ENCODE measurements at regions not wholly inside any gene's neighbourhood (a gene's known extent, or its start where the extent isn't known, plus 50 kb on each side); places are given as distances from the start of the nearest gene placed in this dataset.

DNA sequence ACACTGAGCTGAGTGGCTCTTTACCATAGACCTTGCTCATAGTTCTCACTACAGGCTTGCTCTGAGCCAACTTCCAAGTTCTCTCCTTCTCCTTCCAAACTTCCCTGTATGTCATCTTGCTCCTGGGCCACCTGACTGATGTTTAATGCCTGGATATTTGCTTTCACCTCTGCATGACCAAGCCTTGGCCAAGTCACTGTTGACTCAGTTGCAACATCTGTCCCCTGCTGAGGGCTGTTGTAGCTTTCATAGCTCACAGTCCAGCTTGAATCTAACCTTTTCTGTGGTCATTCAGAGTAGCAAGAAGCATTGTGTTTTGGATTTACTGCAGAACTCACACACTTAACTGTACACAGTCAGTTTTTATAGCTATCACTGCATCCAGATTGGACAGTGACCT, 171.8 kb upstream of the ROPN1 start:
- H3K4me3 ChIP-seq (ENCODE audit: insufficient read length, low read depth): no peak overlapping the region
- H3K4me1 ChIP-seq (ENCODE audit: insufficient read depth, insufficient read length): peaks cover 2% of the 10 kb centered on the region
- H3K36me3 ChIP-seq (ENCODE audit: insufficient read depth, insufficient read length, low read length): no peaks in the 10 kb centered on the region
- H3K9ac ChIP-seq (ENCODE audit: insufficient read length, low read depth): no peak overlapping the region
- no peak for DNase-seq (ENCODE audit: low read depth, low spot score)
- H3K9me3 ChIP-seq (ENCODE audit: insufficient read depth, low read length): no peaks in the 10 kb centered on the region
- TF ChIP-seq YY1 (IDR thresholded peaks at IDR 0.05; ENCODE audit: insufficient read depth, insufficient read length) (no peak), SUZ12 (IDR thresholded peaks at IDR 0.05; ENCODE audit: extremely low read depth, insufficient read depth, insufficient read length) (no peak), ZNF274 (IDR thresholded peaks at IDR 0.05; ENCODE audit: low read depth, low read length) (no peak)
- no peaks in the 10 kb centered on the region for H3K27me3 ChIP-seq (ENCODE audit: insufficient read depth, insufficient read length)

DNA sequence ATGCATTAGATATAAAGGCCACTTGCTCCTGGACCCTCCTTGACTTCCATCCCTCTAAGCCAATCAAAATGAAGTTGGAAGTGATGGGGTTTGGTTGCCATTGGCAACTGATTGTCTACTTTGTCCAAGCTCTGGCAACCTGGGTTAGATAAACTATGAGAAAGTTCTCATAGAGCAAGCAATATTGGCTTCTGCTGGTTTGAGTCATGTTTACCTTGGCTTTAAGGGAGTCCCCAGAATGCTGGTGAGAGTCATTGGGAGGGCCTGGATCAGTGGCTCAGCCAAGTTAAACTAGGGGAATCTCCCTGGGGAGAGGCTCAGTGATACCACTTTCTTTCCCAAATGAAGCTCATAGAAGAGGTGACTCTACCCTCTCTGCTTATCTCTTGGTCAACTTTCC, 176.3 kb upstream of the ROPN1 start:
- H3K4me3 ChIP-seq (ENCODE audit: insufficient read length, low read depth): no peak overlapping the region
- TF ChIP-seq ZNF274 (IDR thresholded peaks at IDR 0.05; ENCODE audit: low read depth, low read length) (no peak), YY1 (IDR thresholded peaks at IDR 0.05; ENCODE audit: insufficient read depth, insufficient read length) (no peak), SUZ12 (IDR thresholded peaks at IDR 0.05; ENCODE audit: extremely low read depth, insufficient read depth, insufficient read length) (no peak)
- no peaks in the 10 kb centered on the region for H3K9me3 ChIP-seq (ENCODE audit: insufficient read depth, low read length)
- no peaks in the 10 kb centered on the region for H3K36me3 ChIP-seq (ENCODE audit: insufficient read depth, insufficient read length, low read length)
- no peak for DNase-seq (ENCODE audit: low read depth, low spot score)
- no peaks in the 10 kb centered on the region for H3K27me3 ChIP-seq (ENCODE audit: insufficient read depth, insufficient read length)
- H3K4me1 ChIP-seq (ENCODE audit: insufficient read depth, insufficient read length): no peaks in the 10 kb centered on the region
- H3K9ac ChIP-seq (ENCODE audit: insufficient read length, low read depth): no peak overlapping the region

DNA sequence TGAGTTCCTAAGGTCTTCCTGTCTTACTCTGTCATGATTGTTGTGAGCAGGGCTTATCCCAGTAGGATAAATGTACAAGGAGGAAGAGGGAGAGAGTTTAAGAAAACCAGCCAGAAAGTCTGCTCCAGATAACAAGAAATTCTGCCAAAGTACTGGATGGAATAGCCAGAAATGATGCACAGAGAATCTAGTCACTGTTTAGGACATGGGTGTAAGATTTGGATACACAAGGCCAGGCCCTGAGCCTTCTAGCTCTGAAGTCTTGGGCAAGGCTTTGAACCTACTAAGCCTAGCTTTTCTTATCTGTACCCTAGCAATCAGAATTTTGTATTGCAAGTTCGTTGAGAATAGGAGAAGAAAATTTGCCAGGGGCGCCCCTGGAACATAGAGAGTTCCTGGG, 180.4 kb upstream of the ROPN1 start:
- no peaks in the 10 kb centered on the region for H3K27me3 ChIP-seq (ENCODE audit: insufficient read depth, insufficient read length)
- DNase-seq (ENCODE audit: low read depth, low spot score): no peak
- H3K36me3 ChIP-seq (ENCODE audit: insufficient read depth, insufficient read length, low read length): no peaks in the 10 kb centered on the region
- no peaks in the 10 kb centered on the region for H3K9me3 ChIP-seq (ENCODE audit: insufficient read depth, low read length)
- no peak for TF ChIP-seq SUZ12 (IDR thresholded peaks at IDR 0.05; ENCODE audit: extremely low read depth, insufficient read depth, insufficient read length)
- TF ChIP-seq ZNF274 (IDR thresholded peaks at IDR 0.05; ENCODE audit: low read depth, low read length): no peak
- TF ChIP-seq YY1 (IDR thresholded peaks at IDR 0.05; ENCODE audit: insufficient read depth, insufficient read length): no peak
- H3K4me1 ChIP-seq (ENCODE audit: insufficient read depth, insufficient read length): no peaks in the 10 kb centered on the region
- no peak overlapping the region for H3K4me3 ChIP-seq (ENCODE audit: insufficient read length, low read depth)
- no peak overlapping the region for H3K9ac ChIP-seq (ENCODE audit: insufficient read length, low read depth)

DNA sequence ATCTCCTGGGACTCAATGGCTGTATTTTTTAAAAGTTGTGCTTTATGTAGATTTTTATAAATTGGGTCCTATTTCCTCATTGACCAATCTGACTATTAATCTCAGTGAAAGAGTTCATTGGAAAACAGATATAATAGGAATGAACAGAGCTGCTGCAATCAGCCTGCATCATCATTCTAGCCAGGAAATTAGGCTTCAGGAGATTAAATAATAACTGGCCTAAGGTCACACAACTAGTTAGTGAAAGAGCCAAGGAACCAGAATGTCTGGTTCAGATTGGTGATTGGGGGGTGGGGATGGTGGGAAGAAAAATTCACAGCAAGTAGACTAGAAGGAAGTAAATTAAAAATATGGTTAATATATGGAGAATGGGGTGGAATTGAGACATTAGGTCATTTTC, 180.9 kb upstream of the ROPN1 start:
- no peaks in the 10 kb centered on the region for H3K27me3 ChIP-seq (ENCODE audit: insufficient read depth, insufficient read length)
- no peaks in the 10 kb centered on the region for H3K36me3 ChIP-seq (ENCODE audit: insufficient read depth, insufficient read length, low read length)
- TF ChIP-seq ZNF274 (IDR thresholded peaks at IDR 0.05; ENCODE audit: low read depth, low read length): no peak
- no peak for DNase-seq (ENCODE audit: low read depth, low spot score)
- H3K4me1 ChIP-seq (ENCODE audit: insufficient read depth, insufficient read length): no peaks in the 10 kb centered on the region
- H3K9me3 ChIP-seq (ENCODE audit: insufficient read depth, low read length): no peaks in the 10 kb centered on the region
- no peak overlapping the region for H3K4me3 ChIP-seq (ENCODE audit: insufficient read length, low read depth)
- H3K9ac ChIP-seq (ENCODE audit: insufficient read length, low read depth): no peak overlapping the region

DNA sequence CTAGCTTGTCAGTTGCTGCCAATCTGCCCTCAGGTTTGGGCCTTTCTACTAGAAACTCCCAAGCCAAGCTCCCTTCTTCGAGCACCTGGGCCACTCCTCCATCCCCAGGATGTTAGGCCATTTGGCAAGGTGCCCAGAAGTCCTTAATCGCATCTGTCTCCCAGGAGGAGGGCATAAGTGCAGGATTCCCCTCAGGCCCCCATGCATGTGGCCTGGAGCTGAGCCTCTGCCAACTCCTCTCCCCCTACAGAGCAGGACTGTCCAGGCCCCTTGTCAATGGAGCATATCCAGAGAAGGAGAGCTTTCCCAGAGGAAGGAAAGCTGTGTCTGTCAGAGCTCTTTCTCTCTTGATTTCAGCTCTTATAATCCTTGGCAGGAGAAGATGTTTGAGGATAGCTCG, 182.6 kb upstream of the ROPN1 start:
- H3K9me3 ChIP-seq (ENCODE audit: insufficient read depth, low read length): no peaks in the 10 kb centered on the region
- no peak overlapping the region for H3K4me3 ChIP-seq (ENCODE audit: insufficient read length, low read depth)
- TF ChIP-seq SUZ12 (IDR thresholded peaks at IDR 0.05; ENCODE audit: extremely low read depth, insufficient read depth, insufficient read length): no peak
- no peak for TF ChIP-seq ZNF274 (IDR thresholded peaks at IDR 0.05; ENCODE audit: low read depth, low read length)
- no peak for TF ChIP-seq YY1 (IDR thresholded peaks at IDR 0.05; ENCODE audit: insufficient read depth, insufficient read length)
- no peak overlapping the region for H3K9ac ChIP-seq (ENCODE audit: insufficient read length, low read depth)
- DNase-seq (ENCODE audit: low read depth, low spot score): no peak
- no peaks in the 10 kb centered on the region for H3K27me3 ChIP-seq (ENCODE audit: insufficient read depth, insufficient read length)
- H3K4me1 ChIP-seq (ENCODE audit: insufficient read depth, insufficient read length): no peaks in the 10 kb centered on the region
- no peaks in the 10 kb centered on the region for H3K36me3 ChIP-seq (ENCODE audit: insufficient read depth, insufficient read length, low read length)

DNA sequence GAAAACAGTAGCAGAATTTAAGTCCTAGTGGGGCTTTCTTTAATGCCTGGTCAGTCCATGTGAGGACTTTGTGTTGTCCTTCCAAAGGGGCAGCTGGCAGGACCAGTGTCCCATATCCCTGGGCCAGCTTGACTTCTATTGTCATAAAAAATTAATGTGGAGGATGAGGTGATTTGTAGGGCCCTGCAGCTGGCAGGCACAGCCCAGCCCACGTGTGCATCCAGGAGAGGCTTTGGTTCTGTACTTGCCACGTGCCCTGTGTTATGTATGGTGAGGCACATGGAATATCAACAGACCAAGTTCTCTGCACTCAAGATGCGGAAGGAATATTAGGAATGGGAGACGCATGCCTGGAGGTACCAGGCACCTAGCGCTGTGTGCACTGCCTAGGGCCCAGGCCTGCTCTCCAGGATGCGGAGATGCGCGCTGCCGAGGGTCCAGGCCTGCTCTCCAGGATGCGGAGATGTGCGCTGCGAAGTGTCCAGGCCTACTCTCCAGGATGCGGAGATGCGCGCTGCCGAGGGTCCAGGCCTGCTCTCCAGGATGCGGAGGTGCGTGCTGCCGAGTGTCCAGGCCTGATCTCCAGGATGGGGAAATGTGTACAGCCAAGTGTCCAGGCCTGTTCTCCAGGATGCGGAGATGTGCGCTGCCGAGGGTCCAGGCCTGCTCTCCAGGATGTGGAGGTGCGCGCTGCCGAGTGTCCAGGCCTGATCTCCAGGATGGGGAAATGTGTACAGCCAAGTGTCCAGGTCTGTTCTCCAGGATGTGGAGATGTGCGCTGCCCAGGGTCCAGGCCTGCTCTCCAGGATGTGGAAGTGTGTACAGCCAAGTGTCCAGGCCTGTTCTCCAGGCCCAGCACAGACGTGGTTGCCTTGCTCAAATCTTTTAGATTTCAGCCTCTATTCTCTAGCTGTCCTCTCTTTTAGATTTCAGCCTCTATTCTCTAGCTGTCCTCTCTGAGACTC, 183.3 kb upstream of the ROPN1 start:
- H3K4me3 ChIP-seq (ENCODE audit: insufficient read length, low read depth): no peak overlapping the region
- H3K27me3 ChIP-seq (ENCODE audit: insufficient read depth, insufficient read length): no peaks in the 10 kb centered on the region
- no peak overlapping the region for H3K9ac ChIP-seq (ENCODE audit: insufficient read length, low read depth)
- no peak for DNase-seq (ENCODE audit: low read depth, low spot score)
- H3K36me3 ChIP-seq (ENCODE audit: insufficient read depth, insufficient read length, low read length): no peaks in the 10 kb centered on the region
- no peaks in the 10 kb centered on the region for H3K4me1 ChIP-seq (ENCODE audit: insufficient read depth, insufficient read length)
- TF ChIP-seq YY1 (IDR thresholded peaks at IDR 0.05; ENCODE audit: insufficient read depth, insufficient read length) (no peak), SUZ12 (IDR thresholded peaks at IDR 0.05; ENCODE audit: extremely low read depth, insufficient read depth, insufficient read length) (no peak), ZNF274 (IDR thresholded peaks at IDR 0.05; ENCODE audit: low read depth, low read length) (no peak)
- no peaks in the 10 kb centered on the region for H3K9me3 ChIP-seq (ENCODE audit: insufficient read depth, low read length)

DNA sequence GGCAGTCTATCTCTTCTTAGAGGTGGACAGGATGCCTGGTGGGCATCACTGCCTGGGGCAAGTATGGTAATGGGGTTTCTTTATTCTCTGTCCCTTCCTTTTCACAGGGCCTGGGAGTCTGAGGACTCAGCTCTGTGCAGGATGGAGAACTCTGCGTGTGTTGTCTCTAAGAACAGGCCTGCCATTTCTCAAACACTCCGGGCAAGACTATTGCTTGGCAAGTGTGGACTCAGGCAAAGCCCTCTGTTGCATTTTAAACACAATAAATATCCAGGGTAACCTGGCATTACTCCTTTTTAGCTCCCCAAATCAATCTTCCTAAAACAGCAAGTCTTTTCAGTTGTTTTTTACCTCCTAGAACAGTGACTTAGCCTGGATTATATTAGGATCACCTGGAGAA, 185.1 kb upstream of the ROPN1 start:
- Histone ChIP-seq H3K4me3 (ENCODE audit: insufficient read length, low read depth) (no peak overlapping the region), H3K27me3 (ENCODE audit: insufficient read depth, insufficient read length) (no peaks in the 10 kb centered on the region), H3K36me3 (ENCODE audit: insufficient read depth, insufficient read length, low read length) (no peaks in the 10 kb centered on the region), H3K4me1 (ENCODE audit: insufficient read depth, insufficient read length) (no peaks in the 10 kb centered on the region), H3K9ac (ENCODE audit: insufficient read length, low read depth) (no peak overlapping the region), H3K9me3 (ENCODE audit: insufficient read depth, low read length) (no peaks in the 10 kb centered on the region)
- DNase-seq (ENCODE audit: low read depth, low spot score): no peak
- no peak for TF ChIP-seq ZNF274 (IDR thresholded peaks at IDR 0.05; ENCODE audit: low read depth, low read length)
- TF ChIP-seq YY1 (IDR thresholded peaks at IDR 0.05; ENCODE audit: insufficient read depth, insufficient read length): no peak
